PC-9 (cell line): ENCODE measurements at regions not wholly inside any gene's neighbourhood (a gene's known extent, or its start where the extent isn't known, plus 50 kb on each side); places are given as distances from the start of the nearest gene placed in this dataset.
"Not testable (repeated sequence)": the region's sequence is repeated elsewhere in the genome, so short reads cannot be mapped to it uniquely, and the experiment has no call there.

ENCODE experiments used
- CTCF ChIP-seq: fragments of 200-600 bp; sonication (generic); conservative IDR thresholded peaks from 2 replicates; pipeline ENCODE4 v1.6.1; 2017; ENCODE audit warnings: mixed run types, antibody characterized with exemption, mild to moderate bottlenecking, moderate library complexity
- EZH2 ChIP-seq: fragments of 200-600 bp; sonication (generic); IDR thresholded peaks from 2 replicates; pipeline ENCODE4 v1.8.0; 2017; ENCODE audit warnings: antibody characterized with exemption, low read depth

- TF ChIP-seq CTCF, EZH2: not testable (repeated sequence)
These were observed 466.3 kb downstream of the PYDC2 start for GRCh38 chr3:191927183-191927817.
